Esophagus squamous epithelium (tissue), 4 donors: ENCODE measurements at regions not wholly inside any gene's neighbourhood (a gene's known extent, or its start where the extent isn't known, plus 50 kb on each side); places are given as distances from the start of the nearest gene placed in this dataset.

ENCODE experiments used
- CTCF ChIP-seq, 6 experiments: fragments of 450-650 bp in 4 of 6; fragments of 200-600 bp in 2 of 6; sonication (generic) in 2 of 6; IDR thresholded peaks; one replicate each; pipeline ENCODE4 v1.5.1; 2016 to 2019; ENCODE audit warnings: antibody characterized with exemption in 6 of 6, mild to moderate bottlenecking in 4 of 6, moderate library complexity in 4 of 6
- POLR2A ChIP-seq, 4 donors: fragments of 450-650 bp; IDR thresholded peaks; one replicate each; pipeline ENCODE4 v1.6.1; 2017; ENCODE audit warnings: antibody characterized with exemption in 4 of 4, mild to moderate bottlenecking in 4 of 4, moderate library complexity in 3 of 4

GRCh38 chr1:29631361-29631760 lies 395.0 kb downstream of the PTPRU start:
- TF ChIP-seq CTCF (IDR thresholded peaks at IDR 0.05), result no peak
- no peak for TF ChIP-seq POLR2A (IDR thresholded peaks at IDR 0.05)
